ENCODE measurements at regions not wholly inside any gene's neighbourhood (a gene's known extent, or its start where the extent isn't known, plus 50 kb on each side); places are given as distances from the start of the nearest gene placed in this dataset.

DNA sequence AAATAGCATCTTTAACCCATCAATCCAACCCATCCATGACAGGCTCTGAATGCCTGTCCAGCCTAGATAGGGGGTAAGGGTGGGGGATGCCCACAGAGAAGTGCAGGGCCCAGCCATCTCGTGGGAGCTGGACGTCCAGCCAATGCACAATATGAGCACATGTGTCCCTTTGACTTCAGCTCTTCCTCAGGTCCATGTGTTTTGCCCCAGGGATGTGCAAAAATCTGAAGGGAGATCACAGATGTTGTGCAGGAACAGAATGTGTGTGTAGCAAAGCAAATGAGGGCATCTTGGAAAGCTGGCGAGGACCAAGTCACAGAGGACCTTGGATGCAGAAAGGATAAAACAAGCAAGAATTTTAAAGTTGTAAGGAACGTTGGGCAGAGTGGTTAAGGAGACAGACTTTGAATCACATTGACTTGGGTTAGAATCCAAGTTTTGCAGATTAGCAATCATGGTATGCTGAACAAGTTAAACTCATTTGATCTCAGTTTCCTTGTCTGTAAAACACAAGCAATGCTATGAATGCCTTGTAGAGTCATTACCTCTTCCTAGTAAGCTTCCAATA is 104.5 kb downstream of the TTC32 start:
- H3K27ac ChIP-seq = no peak overlapping the region
- no peaks in the 10 kb centered on the region for H3K9me3 ChIP-seq
- TF ChIP-seq, protein P1, sequence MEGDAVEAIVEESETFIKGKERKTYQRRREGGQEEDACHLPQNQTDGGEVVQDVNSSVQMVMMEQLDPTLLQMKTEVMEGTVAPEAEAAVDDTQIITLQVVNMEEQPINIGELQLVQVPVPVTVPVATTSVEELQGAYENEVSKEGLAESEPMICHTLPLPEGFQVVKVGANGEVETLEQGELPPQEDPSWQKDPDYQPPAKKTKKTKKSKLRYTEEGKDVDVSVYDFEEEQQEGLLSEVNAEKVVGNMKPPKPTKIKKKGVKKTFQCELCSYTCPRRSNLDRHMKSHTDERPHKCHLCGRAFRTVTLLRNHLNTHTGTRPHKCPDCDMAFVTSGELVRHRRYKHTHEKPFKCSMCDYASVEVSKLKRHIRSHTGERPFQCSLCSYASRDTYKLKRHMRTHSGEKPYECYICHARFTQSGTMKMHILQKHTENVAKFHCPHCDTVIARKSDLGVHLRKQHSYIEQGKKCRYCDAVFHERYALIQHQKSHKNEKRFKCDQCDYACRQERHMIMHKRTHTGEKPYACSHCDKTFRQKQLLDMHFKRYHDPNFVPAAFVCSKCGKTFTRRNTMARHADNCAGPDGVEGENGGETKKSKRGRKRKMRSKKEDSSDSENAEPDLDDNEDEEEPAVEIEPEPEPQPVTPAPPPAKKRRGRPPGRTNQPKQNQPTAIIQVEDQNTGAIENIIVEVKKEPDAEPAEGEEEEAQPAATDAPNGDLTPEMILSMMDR (IDR thresholded peaks at IDR 0.05) = no peak
- TF ChIP-seq POLR2A (IDR thresholded peaks at IDR 0.05) (no peak), EP300 (IDR thresholded peaks at IDR 0.05) (no peak)
- DNase-seq (ENCODE audit: low spot score in 2 of 2) = no peak
- H3K4me3 ChIP-seq = no peak overlapping the region
- H3K4me1 ChIP-seq = peaks cover 0 to 13% (median 0%) of the 10 kb centered on the region in 4 donors
- no peaks in the 10 kb centered on the region for H3K27me3 ChIP-seq
- no peaks in the 10 kb centered on the region for H3K36me3 ChIP-seq
- 66 to 89% methylated on average over 4 of the region's 4 CpGs for WGBS, 2 donors

DNA sequence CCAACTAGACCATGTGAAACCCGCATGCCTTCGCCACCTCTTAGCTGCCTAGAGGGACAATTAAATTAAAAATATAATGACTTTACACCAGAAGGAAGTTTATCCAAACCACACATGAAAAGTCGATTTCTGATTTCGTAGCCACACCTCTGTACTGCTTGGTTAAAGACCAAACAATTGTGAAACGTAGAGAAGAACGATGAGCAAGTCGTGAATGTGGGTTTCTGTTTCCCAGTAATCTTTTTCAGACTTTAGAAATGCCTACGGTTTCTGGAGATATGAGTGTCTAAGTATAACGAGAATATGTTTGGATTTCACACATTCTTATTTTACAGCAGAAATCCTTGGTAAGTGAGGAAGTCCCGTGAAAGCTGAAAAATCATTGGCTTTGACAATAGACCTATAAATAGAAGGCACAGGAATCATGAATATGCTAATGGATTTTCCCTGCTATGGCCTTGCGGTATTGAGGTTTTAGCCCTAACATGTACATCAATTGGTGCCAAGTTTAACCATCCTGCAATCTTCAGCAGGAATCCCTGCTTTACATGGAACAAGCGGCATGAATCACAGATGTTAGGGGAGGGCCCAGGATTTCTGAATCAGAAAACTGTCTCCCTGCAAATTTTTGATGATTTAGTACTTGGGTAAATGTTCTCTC is 105.6 kb downstream of the TTC32 start:
- Histone ChIP-seq H3K27ac (no peak overlapping the region), H3K4me1 (peaks cover 0 to 1% (median 0%) of the 10 kb centered on the region in 4 donors), H3K4me3 (no peak overlapping the region), H3K36me3 (no peaks in the 10 kb centered on the region), H3K27me3 (no peaks in the 10 kb centered on the region), H3K9me3 (no peaks in the 10 kb centered on the region)
- TF ChIP-seq, protein P1 (IDR thresholded peaks at IDR 0.05) = no peak
- TF ChIP-seq EP300 (IDR thresholded peaks at IDR 0.05) = no peak
- TF ChIP-seq POLR2A (IDR thresholded peaks at IDR 0.05) = no peak
- no peak for DNase-seq (ENCODE audit: low spot score in 2 of 2)
- 81 to 87% methylated on average over 12 of the region's 12 CpGs for WGBS, 2 donors

DNA sequence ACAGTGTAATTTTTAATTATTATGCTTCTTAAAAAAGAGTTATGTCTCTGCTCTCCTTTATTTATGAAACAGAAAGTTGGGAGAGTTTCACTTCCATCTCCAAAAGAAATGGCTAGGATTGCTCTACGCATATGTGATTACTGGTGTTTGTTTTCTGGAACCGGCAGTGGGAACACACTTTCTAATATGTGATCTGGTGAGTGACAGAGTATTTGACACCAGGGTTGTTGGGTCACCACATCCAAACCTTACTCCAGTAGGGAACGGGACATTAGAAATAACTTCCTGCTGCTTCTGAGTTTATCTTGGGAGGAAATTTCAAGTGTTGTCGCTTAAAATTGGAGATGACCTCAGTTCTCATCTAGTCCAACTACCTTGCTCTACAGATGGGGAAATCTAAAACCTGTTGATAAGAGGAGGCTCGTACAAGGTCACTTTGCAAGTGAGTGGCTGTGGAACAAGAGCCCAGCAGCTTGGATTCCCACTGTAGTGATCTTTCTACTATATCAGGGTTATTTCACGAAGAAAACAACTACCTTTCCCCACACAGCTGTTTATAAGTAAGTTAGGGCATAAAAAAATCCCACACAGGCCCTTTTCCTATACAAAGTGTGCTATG is 108.5 kb downstream of the TTC32 start:
- Histone ChIP-seq H3K4me1 (no peaks in the 10 kb centered on the region), H3K9me3 (no peaks in the 10 kb centered on the region)

DNA sequence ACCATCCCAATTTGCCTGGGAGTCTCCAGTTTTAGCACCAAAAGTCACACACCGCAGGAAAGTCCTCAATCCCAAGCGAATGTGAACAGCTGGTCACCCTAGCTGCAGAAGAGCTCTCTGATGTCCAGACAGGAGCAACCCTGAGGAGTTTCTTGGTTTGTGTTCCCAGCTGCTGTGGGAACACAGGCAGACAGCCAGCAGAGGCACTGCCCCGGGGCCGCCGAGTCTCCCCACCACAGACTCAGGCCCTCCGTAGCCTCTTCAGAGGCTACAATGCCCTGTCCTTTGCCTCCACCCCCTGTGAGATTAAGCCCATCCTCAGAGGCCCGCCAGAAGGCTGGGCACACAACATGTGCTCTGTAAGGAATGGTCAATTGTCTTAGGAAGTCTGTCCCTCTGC is 111.5 kb downstream of the TTC32 start:
- Histone ChIP-seq H3K27me3 (no peaks in the 10 kb centered on the region), H3K4me1 (no peaks in the 10 kb centered on the region), H3K9me3 (no peaks in the 10 kb centered on the region), H3K4me3 (no peak overlapping the region), H3K36me3 (no peaks in the 10 kb centered on the region), H3K27ac (no peak overlapping the region)
- no peak for TF ChIP-seq POLR2A (IDR thresholded peaks at IDR 0.05)
- no peak for TF ChIP-seq EP300 (IDR thresholded peaks at IDR 0.05)
- TF ChIP-seq, protein P1 (IDR thresholded peaks at IDR 0.05) = no peak
- no peak for DNase-seq (ENCODE audit: low spot score in 2 of 2)
- 80 to 86% methylated on average over 6 to 7 of the region's 7 CpGs for WGBS, 2 donors

More for the DNA sequence above, 108.5 kb downstream of the TTC32 start:
- WGBS, 2 donors = 82 to 86% methylated on average over 6 of the region's 6 CpGs
- Histone ChIP-seq H3K4me3 (no peak overlapping the region), H3K27me3 (no peaks in the 10 kb centered on the region), H3K36me3 (no peaks in the 10 kb centered on the region), H3K27ac (no peak overlapping the region)
- DNase-seq (ENCODE audit: low spot score in 2 of 2) = no peak
- TF ChIP-seq POLR2A (IDR thresholded peaks at IDR 0.05) (no peak), EP300 (IDR thresholded peaks at IDR 0.05) (no peak)
- TF ChIP-seq, protein P1 (IDR thresholded peaks at IDR 0.05) = no peak

DNA sequence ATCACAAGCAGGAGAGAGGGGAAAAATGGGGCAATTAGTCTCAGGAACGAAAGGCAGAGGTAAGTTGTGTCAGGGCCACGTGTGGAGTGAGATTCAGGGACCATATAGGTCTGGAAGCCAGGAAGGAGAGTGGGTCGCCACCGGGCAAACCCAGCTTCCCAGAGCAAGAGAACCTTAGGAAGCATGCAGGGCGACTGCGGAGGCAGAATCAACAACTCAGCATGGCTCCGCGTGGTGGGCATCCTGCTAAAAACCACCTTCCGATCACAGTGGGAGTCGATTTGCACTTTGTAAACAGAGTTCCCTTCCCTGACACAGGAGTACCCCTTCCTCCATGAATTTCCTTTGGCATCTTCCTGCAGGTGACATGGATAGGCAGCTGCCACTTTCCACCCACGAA is 114.6 kb downstream of the TTC32 start:
- H3K27me3 ChIP-seq = no peaks in the 10 kb centered on the region

More for the DNA sequence above, 114.6 kb downstream of the TTC32 start:
- Histone ChIP-seq H3K4me3 (no peak overlapping the region), H3K27ac (no peak overlapping the region), H3K4me1 (no peaks in the 10 kb centered on the region), H3K36me3 (no peaks in the 10 kb centered on the region), H3K9me3 (no peaks in the 10 kb centered on the region)
- no peak for DNase-seq (ENCODE audit: low spot score in 2 of 2)
- TF ChIP-seq, protein P1 (IDR thresholded peaks at IDR 0.05) = no peak
- 73 to 75% methylated on average over 11 of the region's 11 CpGs for WGBS, 2 donors
